K562 (cell line): ENCODE measurements at regions not wholly inside any gene's neighbourhood (a gene's known extent, or its start where the extent isn't known, plus 50 kb on each side); places are given as distances from the start of the nearest gene placed in this dataset.

ENCODE experiments used
- ATAC-seq: fragments of 200-7000 bp; cut with Tn5 transposase; 3 replicates; pipeline ENCODE4 v1.9.1; 2020; ENCODE audit warnings: moderate library complexity
- BruUV-seq: library from RNA; stranded (reverse); fragments of 400-500 nt; replicated peaks from 2 replicates; lab custom pipeline; 2021; lab: Mats Ljungman, UMichigan
- CTCF ChIA-PET: fragments of 300-600 bp; formaldehyde crosslinking; extraction: SDS; loops from one replicate; lab custom pipeline; 2021; ENCODE audit warnings: low intra/inter-chr PET ratio; lab: Yijun Ruan, JAX
- POLR2A ChIA-PET: fragments of 300-600, 350-650 bp; sonication (Branson Sonifier 250); formaldehyde crosslinking; extraction: SDS; loops from one replicate; lab custom pipeline; 2021; ENCODE audit warnings: antibody characterized with exemption, inconsistent platforms; lab: Yijun Ruan, JAX
- DNase-seq, 4 experiments: peaks; one replicate each; pipeline versions ENCODE4 v3.0.0 to v3.0.0-alpha.2; 2011 to 2018; ENCODE audit warnings: low spot score in 3 of 4, mixed read lengths in 3 of 4; ENCODE audit errors: extremely low read depth in 1 of 4
- FAIRE-seq: peaks from 2 replicates; lab custom pipeline; 2011; peaks lifted over from hg19 to GRCh38; lab: Jason Lieb, UNC
- H2AFZ ChIP-seq: 2 replicates; pipeline ENCODE4 v1.6.0; 2011; ENCODE audit warnings: low read depth, low read length, control low read depth, inconsistent platforms
- H3K27ac ChIP-seq: fragments of 200-600 bp; 3 replicates; pipeline ENCODE4 v1.8.0; 2011; ENCODE audit warnings: low read depth, mild to moderate bottlenecking, control low read depth, inconsistent platforms, low read length, moderate library complexity, mixed read lengths; ENCODE audit errors: extremely low read depth
- H3K27me3 ChIP-seq, 2 experiments: fragments of 300-600 bp in 1 of 2; 2 replicates in 1 of 2; 3 replicates in 1 of 2; pipeline versions ENCODE4 v1.6.0 to v1.8.0; 2011; ENCODE audit warnings: inconsistent platforms in 2 of 2, low read length in 2 of 2, mild to moderate bottlenecking in 1 of 2, mixed read lengths in 1 of 2, moderate library complexity in 1 of 2; ENCODE audit not compliant: control insufficient read depth in 2 of 2, insufficient read depth in 2 of 2
- H3K36me3 ChIP-seq: fragments of 300-600 bp; 3 replicates; pipeline ENCODE4 v1.8.0; 2011; ENCODE audit warnings: mild to moderate bottlenecking, low read length, inconsistent platforms; ENCODE audit not compliant: control insufficient read depth, insufficient read depth
- H3K4me1 ChIP-seq, 2 experiments: fragments of 200-600 bp in 1 of 2; replicated peaks in 1 of 2; 2 replicates in 1 of 2; 3 replicates in 1 of 2; pipeline versions ENCODE4 v1.5.1 to v1.8.0; 2011; ENCODE audit warnings: inconsistent platforms in 2 of 2, low read length in 2 of 2, mild to moderate bottlenecking in 1 of 2, mixed read lengths in 1 of 2, moderate library complexity in 1 of 2; ENCODE audit not compliant: control insufficient read depth in 2 of 2, insufficient read depth in 2 of 2
- H3K4me2 ChIP-seq: 2 replicates; pipeline ENCODE4 v1.6.1; 2011; ENCODE audit warnings: low read length, control low read depth, inconsistent platforms, mixed read lengths; ENCODE audit not compliant: insufficient read depth
- H3K4me3 ChIP-seq: fragments of 200-600 bp; sonication (generic), shearing (Covaris generic); 2 replicates; pipeline ENCODE4 v1.5.1; 2016; ENCODE audit warnings: control low read depth, inconsistent platforms
- H3K79me2 ChIP-seq: fragments of 200-600 bp; 3 replicates; pipeline ENCODE4 v1.8.0; 2011; ENCODE audit warnings: low read length, inconsistent platforms; ENCODE audit not compliant: control insufficient read depth, insufficient read depth
- H3K9ac ChIP-seq, 2 experiments: 2 replicates each; pipeline versions ENCODE4 v1.6.0 to v1.6.1; 2011; ENCODE audit warnings: low read depth in 2 of 2, low read length in 2 of 2, control low read depth in 1 of 2, inconsistent platforms in 1 of 2, mild to moderate bottlenecking in 1 of 2, mixed read lengths in 1 of 2; ENCODE audit not compliant: insufficient read depth in 1 of 2
- H3K9me1 ChIP-seq: one replicate; pipeline ENCODE4 v1.6.0; 2011; ENCODE audit warnings: inconsistent platforms, mild to moderate bottlenecking, low read length, moderate library complexity; ENCODE audit not compliant: control insufficient read depth, insufficient read depth
- H3K9me3 ChIP-seq: replicated peaks from 2 replicates; pipeline ENCODE4 v1.5.1; 2011; ENCODE audit warnings: low read depth, low read length, inconsistent platforms; ENCODE audit not compliant: control insufficient read depth, insufficient read depth
- H4K20me1 ChIP-seq: replicated peaks from 2 replicates; pipeline ENCODE4 v1.6.1; 2011; ENCODE audit warnings: low read length, inconsistent platforms, mixed read lengths; ENCODE audit not compliant: control insufficient read depth, insufficient read depth
- DPF2 ChIP-seq: fragments of 450-650 bp; IDR thresholded peaks from 2 replicates; pipeline ENCODE4 v1.6.1; 2016
- KDM2B ChIP-seq: fragments of 250-450 bp; sonication (Bioruptor Pico); IDR thresholded peaks from 2 replicates; pipeline ENCODE4 v1.8.0; 2021; ENCODE audit warnings: mild to moderate bottlenecking, moderate library complexity
- RAD51 ChIP-seq: fragments of 450-650 bp; IDR thresholded peaks from 2 replicates; pipeline ENCODE4 v1.7.1; 2016; ENCODE audit warnings: low read depth, mild to moderate bottlenecking, borderline replicate concordance
- TAF9B ChIP-seq: fragments of 450-650 bp; IDR thresholded peaks from 2 replicates; pipeline ENCODE4 v1.6.1; 2018; ENCODE audit warnings: mild to moderate bottlenecking; ENCODE audit not compliant: partially characterized antibody
- ZNF224 ChIP-seq: sonication (generic); formaldehyde crosslinking; IDR thresholded peaks from 2 replicates; pipeline ENCODE4 v1.8.0; 2022; ENCODE audit warnings: mild to moderate bottlenecking, missing genetic modification reagents
- WGBS: fragments of 100-300 bp; shearing (Covaris generic); methylation state at CpG from one replicate; pipeline ENCODE4 v1.1.6; 2016; ENCODE audit warnings: low coverage, mixed read lengths; ENCODE audit not compliant: insufficient coverage; ENCODE audit errors: missing lambda C conversion rate; 5-methylcytosine and 5-hydroxymethylcytosine counted together
- in situ Hi-C: fragments of 300-500 bp; cut with MboI; formaldehyde crosslinking; loops from 4 replicates; pipeline ENCODE4 v1.15.0; 2018; ENCODE audit warnings: inconsistent platforms, mixed read lengths
- intact Hi-C: fragments of 100-400 bp; cut with micrococcal nuclease; formaldehyde crosslinking; loops from 2 replicates; pipeline ENCODE4 v1.14.2; 2022
- TF ChIP-seq, protein P1 (sequence below): sonication (generic); formaldehyde crosslinking; IDR thresholded peaks from 2 replicates; pipeline ENCODE4 v1.8.1; 2023; ENCODE audit warnings: missing genetic modification reagents, mild to moderate bottlenecking, borderline replicate concordance

DNA sequence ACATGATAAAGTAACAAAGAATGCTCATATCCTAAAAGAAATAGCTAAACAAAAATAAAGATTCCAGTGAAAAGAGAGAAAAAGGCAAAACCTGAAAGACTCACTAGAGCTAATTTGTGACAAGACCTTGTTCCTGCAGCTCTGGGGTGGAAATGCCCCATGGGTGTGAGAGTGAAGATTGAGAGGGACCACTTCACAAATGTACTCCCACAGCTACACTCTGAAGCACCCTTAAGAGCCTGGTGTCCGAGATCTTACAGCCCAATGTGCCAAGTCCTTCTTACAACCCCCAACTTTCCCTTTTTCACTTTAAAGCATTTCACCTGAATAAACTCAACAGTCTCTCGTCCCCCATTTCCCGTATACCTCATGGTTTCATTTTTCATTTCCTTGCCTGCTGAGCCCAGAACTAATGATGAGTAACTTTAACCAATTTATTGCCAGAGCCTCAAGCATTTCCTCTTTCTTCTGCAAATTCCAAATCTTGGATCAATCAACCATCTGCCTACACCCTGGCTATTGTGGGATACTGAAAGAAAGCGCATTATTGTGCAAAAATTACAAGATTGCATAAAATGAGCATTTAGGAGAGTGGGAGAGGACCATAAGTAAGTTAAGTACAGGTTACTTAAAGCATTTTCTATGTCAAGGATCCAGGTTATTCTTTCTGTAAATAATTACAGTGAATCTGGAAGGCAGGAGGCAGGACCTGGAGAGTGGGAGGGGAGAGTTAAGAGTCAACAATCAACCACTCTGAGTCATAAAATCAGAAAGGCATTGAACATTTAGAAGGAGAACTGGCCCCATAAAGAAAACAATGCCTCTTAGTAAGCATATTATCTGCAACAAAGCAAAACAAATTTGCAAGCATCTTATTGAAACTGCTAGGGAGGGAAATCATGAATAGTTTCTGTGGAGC is 804.4 kb upstream of the CELF4 start:
- Histone ChIP-seq H3K4me3 (no peak overlapping the region), H3K9me3 (no peaks in the 10 kb centered on the region; the same call in 1 of the 2 replicates), H3K27me3 (no peaks in the 10 kb centered on the region), H3K4me2 (no peak overlapping the region), H3K79me2 (no peaks in the 10 kb centered on the region), H2AFZ (no peak overlapping the region), H3K4me1 (no peaks in the 10 kb centered on the region), H3K36me3 (no peaks in the 10 kb centered on the region), H3K27ac (no peak overlapping the region), H3K9ac (no peak overlapping the region), H4K20me1 (no peaks in the 10 kb centered on the region), H3K9me1 (no peaks in the 10 kb centered on the region)
- ATAC-seq (no peak), DNase-seq (no peak), FAIRE-seq (no peak)
- WGBS, result 0% methylated on average over 4 of the region's 4 CpGs
- BruUV-seq, result no TSS peak
- in situ Hi-C loops (no loop called here), intact Hi-C loops (no loop called here)
- TF ChIP-seq DPF2, result no peak
- TF ChIP-seq KDM2B (CRISPR knock-in tag), result no peak
- no peak for TF ChIP-seq RAD51
- TF ChIP-seq, protein P1, sequence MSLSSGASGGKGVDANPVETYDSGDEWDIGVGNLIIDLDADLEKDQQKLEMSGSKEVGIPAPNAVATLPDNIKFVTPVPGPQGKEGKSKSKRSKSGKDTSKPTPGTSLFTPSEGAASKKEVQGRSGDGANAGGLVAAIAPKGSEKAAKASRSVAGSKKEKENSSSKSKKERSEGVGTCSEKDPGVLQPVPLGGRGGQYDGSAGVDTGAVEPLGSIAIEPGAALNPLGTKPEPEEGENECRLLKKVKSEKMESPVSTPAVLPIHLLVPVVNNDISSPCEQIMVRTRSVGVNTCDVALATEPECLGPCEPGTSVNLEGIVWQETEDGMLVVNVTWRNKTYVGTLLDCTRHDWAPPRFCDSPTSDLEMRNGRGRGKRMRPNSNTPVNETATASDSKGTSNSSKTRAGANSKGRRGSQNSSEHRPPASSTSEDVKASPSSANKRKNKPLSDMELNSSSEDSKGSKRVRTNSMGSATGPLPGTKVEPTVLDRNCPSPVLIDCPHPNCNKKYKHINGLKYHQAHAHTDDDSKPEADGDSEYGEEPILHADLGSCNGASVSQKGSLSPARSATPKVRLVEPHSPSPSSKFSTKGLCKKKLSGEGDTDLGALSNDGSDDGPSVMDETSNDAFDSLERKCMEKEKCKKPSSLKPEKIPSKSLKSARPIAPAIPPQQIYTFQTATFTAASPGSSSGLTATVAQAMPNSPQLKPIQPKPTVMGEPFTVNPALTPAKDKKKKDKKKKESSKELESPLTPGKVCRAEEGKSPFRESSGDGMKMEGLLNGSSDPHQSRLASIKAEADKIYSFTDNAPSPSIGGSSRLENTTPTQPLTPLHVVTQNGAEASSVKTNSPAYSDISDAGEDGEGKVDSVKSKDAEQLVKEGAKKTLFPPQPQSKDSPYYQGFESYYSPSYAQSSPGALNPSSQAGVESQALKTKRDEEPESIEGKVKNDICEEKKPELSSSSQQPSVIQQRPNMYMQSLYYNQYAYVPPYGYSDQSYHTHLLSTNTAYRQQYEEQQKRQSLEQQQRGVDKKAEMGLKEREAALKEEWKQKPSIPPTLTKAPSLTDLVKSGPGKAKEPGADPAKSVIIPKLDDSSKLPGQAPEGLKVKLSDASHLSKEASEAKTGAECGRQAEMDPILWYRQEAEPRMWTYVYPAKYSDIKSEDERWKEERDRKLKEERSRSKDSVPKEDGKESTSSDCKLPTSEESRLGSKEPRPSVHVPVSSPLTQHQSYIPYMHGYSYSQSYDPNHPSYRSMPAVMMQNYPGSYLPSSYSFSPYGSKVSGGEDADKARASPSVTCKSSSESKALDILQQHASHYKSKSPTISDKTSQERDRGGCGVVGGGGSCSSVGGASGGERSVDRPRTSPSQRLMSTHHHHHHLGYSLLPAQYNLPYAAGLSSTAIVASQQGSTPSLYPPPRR, result no peak
- no peak for TF ChIP-seq TAF9B
- no peak for TF ChIP-seq ZNF224
- ChIA-PET CTCF (no interaction called here), POLR2A (interaction anchor here (0.5 kb wide), 1 partner anchor 74 kb away, joined by 3 read pairs; no protein-coding TSS in a partner anchor)
